Ascending aorta (tissue), 2 donors: ENCODE measurements at regions not wholly inside any gene's neighbourhood (a gene's known extent, or its start where the extent isn't known, plus 50 kb on each side); places are given as distances from the start of the nearest gene placed in this dataset.
A peak's percentile ranks its signal among the peaks of the same experiment; 100 is the strongest.

ENCODE experiments used
- DNase-seq, 2 donors: peaks; one replicate each; pipeline ENCODE4 v3.0.0-alpha.2; 2019; ENCODE audit warnings: low spot score in 2 of 2
- H3K27ac ChIP-seq, 2 donors: fragments of 200-600 bp; sonication (generic); one replicate each; pipeline ENCODE4 v1.5.1; 2016 to 2017; ENCODE audit warnings: mild to moderate bottlenecking in 1 of 2
- H3K27me3 ChIP-seq: fragments of 200-600 bp; sonication (generic); one replicate; pipeline ENCODE4 v1.5.1; 2017
- H3K36me3 ChIP-seq, 2 donors: fragments of 200-600 bp; sonication (generic); one replicate each; pipeline ENCODE4 v1.5.1; 2016
- H3K4me1 ChIP-seq, 2 donors: fragments of 200-600 bp; sonication (generic); one replicate each; pipeline ENCODE4 v1.5.1; 2016 to 2017; ENCODE audit warnings: mild to moderate bottlenecking in 1 of 2
- H3K4me3 ChIP-seq, 2 donors: fragments of 200-600 bp; sonication (generic); one replicate each; pipeline ENCODE4 v1.5.1; 2016 to 2017; ENCODE audit warnings: mild to moderate bottlenecking in 1 of 2
- H3K9me3 ChIP-seq, 2 donors: fragments of 200-600 bp; sonication (generic); one replicate each; pipeline ENCODE4 v1.5.1; 2016
- CTCF ChIP-seq, 3 experiments: fragments of 200-600 bp in 2 of 3; fragments of 450-650 bp in 1 of 3; sonication (generic) in 2 of 3; IDR thresholded peaks; one replicate each; pipeline ENCODE4 v1.5.1; 2016 to 2019; ENCODE audit warnings: antibody characterized with exemption in 3 of 3, mild to moderate bottlenecking in 1 of 3, moderate library complexity in 1 of 3
- intact Hi-C: fragments of 100-400 bp; cut with DNase I; formaldehyde crosslinking; loops from one replicate; pipeline ENCODE4 v1.15.1; 2023

- H3K4me1 ChIP-seq = peaks cover 3 to 22% of the 10 kb centered on the region in 2 donors
- intact Hi-C loops = loop anchor here (5.0 kb wide), 1 partner anchor 58 kb away; no protein-coding TSS in a partner anchor
- no peaks in the 10 kb centered on the region for H3K27me3 ChIP-seq
- no peak for TF ChIP-seq CTCF (IDR thresholded peaks at IDR 0.05)
- no peak overlapping the region for H3K4me3 ChIP-seq
- no peaks in the 10 kb centered on the region for H3K36me3 ChIP-seq
- no peaks in the 10 kb centered on the region for H3K9me3 ChIP-seq
- peak overlapping the region; percentile 67 to 78 for H3K27ac ChIP-seq
- DNase-seq = no peak
These were observed 208.6 kb upstream of the ANKH start for GRCh38 chr5:15080219-15080618.

GRCh38 chr5:15079566-15079965, 208.0 kb upstream of the ANKH start:
- peaks cover 3 to 22% of the 10 kb centered on the region in 2 donors for H3K4me1 ChIP-seq
- H3K27me3 ChIP-seq = no peaks in the 10 kb centered on the region
- H3K9me3 ChIP-seq = no peaks in the 10 kb centered on the region
- no peaks in the 10 kb centered on the region for H3K36me3 ChIP-seq
- H3K27ac ChIP-seq = peak overlapping the region; percentile 67 to 78
- intact Hi-C loops = no loop called here
- no peak for DNase-seq
- TF ChIP-seq CTCF (IDR thresholded peaks at IDR 0.05) = no peak
- H3K4me3 ChIP-seq = no peak overlapping the region

- Histone ChIP-seq H3K27ac (no peak overlapping the region), H3K4me3 (no peak overlapping the region), H3K4me1 (peaks cover 2 to 15% of the 10 kb centered on the region in 2 donors), H3K27me3 (no peaks in the 10 kb centered on the region), H3K36me3 (no peaks in the 10 kb centered on the region), H3K9me3 (no peaks in the 10 kb centered on the region)
- intact Hi-C loops = no loop called here
- DNase-seq = no peak
- TF ChIP-seq CTCF (IDR thresholded peaks at IDR 0.05) = no peak
These were observed 203.1 kb upstream of the ANKH start for GRCh38 chr5:15074651-15075050.

- Histone ChIP-seq H3K4me1 (peaks cover 0 to 4% of the 10 kb centered on the region in 2 donors), H3K9me3 (no peaks in the 10 kb centered on the region), H3K4me3 (no peak overlapping the region), H3K36me3 (no peaks in the 10 kb centered on the region), H3K27ac (no peak overlapping the region), H3K27me3 (no peaks in the 10 kb centered on the region)
- no peak for DNase-seq
- no peak for TF ChIP-seq CTCF (IDR thresholded peaks at IDR 0.05)
- intact Hi-C loops = no loop called here
These were observed 201.9 kb upstream of the ANKH start for GRCh38 chr5:15073453-15073852.

- no peak for DNase-seq
- Histone ChIP-seq H3K36me3 (no peaks in the 10 kb centered on the region), H3K9me3 (no peaks in the 10 kb centered on the region), H3K4me3 (no peak overlapping the region), H3K27ac (no peak overlapping the region), H3K4me1 (no peaks in the 10 kb centered on the region), H3K27me3 (no peaks in the 10 kb centered on the region)
- no peak for TF ChIP-seq CTCF (IDR thresholded peaks at IDR 0.05)
- intact Hi-C loops = no loop called here
These were observed 199.3 kb upstream of the ANKH start for GRCh38 chr5:15070907-15071306.

- no peak for TF ChIP-seq CTCF (IDR thresholded peaks at IDR 0.05)
- Histone ChIP-seq H3K27me3 (no peaks in the 10 kb centered on the region), H3K4me3 (no peak overlapping the region), H3K9me3 (no peaks in the 10 kb centered on the region), H3K4me1 (no peaks in the 10 kb centered on the region), H3K27ac (no peak overlapping the region), H3K36me3 (no peaks in the 10 kb centered on the region)
- intact Hi-C loops = no loop called here
- DNase-seq = no peak
These were observed 197.9 kb upstream of the ANKH start for GRCh38 chr5:15069407-15069905.
